ENCODE measurements at regions not wholly inside any gene's neighbourhood (a gene's known extent, or its start where the extent isn't known, plus 50 kb on each side); places are given as distances from the start of the nearest gene placed in this dataset.

GRCh38 chr10:60444494-60445064 is 54.9 kb upstream of the ANK3 start (continued):
- TF ChIP-seq, protein P1, sequence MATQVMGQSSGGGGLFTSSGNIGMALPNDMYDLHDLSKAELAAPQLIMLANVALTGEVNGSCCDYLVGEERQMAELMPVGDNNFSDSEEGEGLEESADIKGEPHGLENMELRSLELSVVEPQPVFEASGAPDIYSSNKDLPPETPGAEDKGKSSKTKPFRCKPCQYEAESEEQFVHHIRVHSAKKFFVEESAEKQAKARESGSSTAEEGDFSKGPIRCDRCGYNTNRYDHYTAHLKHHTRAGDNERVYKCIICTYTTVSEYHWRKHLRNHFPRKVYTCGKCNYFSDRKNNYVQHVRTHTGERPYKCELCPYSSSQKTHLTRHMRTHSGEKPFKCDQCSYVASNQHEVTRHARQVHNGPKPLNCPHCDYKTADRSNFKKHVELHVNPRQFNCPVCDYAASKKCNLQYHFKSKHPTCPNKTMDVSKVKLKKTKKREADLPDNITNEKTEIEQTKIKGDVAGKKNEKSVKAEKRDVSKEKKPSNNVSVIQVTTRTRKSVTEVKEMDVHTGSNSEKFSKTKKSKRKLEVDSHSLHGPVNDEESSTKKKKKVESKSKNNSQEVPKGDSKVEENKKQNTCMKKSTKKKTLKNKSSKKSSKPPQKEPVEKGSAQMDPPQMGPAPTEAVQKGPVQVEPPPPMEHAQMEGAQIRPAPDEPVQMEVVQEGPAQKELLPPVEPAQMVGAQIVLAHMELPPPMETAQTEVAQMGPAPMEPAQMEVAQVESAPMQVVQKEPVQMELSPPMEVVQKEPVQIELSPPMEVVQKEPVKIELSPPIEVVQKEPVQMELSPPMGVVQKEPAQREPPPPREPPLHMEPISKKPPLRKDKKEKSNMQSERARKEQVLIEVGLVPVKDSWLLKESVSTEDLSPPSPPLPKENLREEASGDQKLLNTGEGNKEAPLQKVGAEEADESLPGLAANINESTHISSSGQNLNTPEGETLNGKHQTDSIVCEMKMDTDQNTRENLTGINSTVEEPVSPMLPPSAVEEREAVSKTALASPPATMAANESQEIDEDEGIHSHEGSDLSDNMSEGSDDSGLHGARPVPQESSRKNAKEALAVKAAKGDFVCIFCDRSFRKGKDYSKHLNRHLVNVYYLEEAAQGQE (IDR thresholded peaks at IDR 0.05; ENCODE audit: borderline replicate concordance), result peak; percentile 53; the same call in 1 of the 2 replicates
- TF ChIP-seq, protein P1 (CRISPR knock-in tag; IDR thresholded peaks at IDR 0.05; ENCODE audit: low read depth), result no peak
- TF ChIP-seq RAD21 (CRISPR knock-in tag; conservative IDR thresholded peaks at IDR 0.05 in 1 of 2, IDR thresholded peaks at IDR 0.05 in 1 of 2), result peak; percentile 77 to 84
